ENCODE measurements at regions not wholly inside any gene's neighbourhood (a gene's known extent, or its start where the extent isn't known, plus 50 kb on each side); places are given as distances from the start of the nearest gene placed in this dataset.
"Not testable (repeated sequence)": the region's sequence is repeated elsewhere in the genome, so short reads cannot be mapped to it uniquely, and the experiment has no call there.

DNA sequence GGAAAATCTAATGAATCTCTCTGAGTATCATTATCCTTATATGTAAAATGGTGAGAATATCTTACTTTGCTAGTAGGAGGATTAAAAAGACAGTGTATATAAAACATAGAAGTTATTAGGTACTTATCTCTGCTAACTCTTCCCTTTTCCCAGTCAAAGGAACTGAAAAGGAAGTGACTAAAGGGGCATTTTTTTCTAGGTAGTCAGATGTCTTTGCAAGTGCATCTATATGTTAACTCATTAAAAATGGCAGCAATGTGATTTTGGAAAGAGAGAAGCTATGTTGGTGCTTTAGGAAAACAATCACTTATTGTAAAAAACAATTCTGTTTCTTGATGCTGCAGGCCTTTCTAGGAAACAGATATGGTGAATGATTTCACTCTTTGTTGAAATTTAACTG, 180.9 kb downstream of the SAMD5 start:
- DNase-seq (no peak), ATAC-seq (no peak)
- no peak overlapping the region for H3K4me3 Mint-ChIP-seq
- H3K4me1 Mint-ChIP-seq (ENCODE audit: low read depth): no peaks in the 10 kb centered on the region
- no peaks in the 10 kb centered on the region for H3K27me3 Mint-ChIP-seq (ENCODE audit: low read depth)
- no peaks in the 10 kb centered on the region for H3K9me3 Mint-ChIP-seq
- no peaks in the 10 kb centered on the region for H3K36me3 Mint-ChIP-seq (ENCODE audit: insufficient read depth)

DNA sequence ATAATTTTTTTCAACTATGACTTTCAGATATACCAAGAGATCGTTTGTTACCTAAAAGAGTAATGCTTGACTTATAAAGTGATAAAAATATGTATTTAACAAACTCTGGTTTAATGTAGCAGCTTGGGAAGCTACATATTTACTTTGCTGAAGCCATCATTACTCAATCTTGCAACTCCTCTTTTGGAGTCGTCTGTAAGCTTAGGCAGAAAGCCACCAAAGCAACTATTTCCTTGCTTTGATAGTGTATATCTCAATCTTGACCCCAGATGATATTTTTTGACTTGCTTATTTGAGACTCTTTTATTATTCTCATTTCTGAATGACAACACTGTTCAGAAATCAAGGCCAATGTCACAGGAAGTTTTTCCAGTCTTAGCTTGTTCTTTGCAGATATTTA, 183.0 kb downstream of the SAMD5 start:
- H3K27me3 Mint-ChIP-seq (ENCODE audit: low read depth): no peaks in the 10 kb centered on the region
- H3K4me3 Mint-ChIP-seq: no peak overlapping the region
- ATAC-seq (no peak), DNase-seq (no peak)
- H3K4me1 Mint-ChIP-seq (ENCODE audit: low read depth): no peaks in the 10 kb centered on the region
- no peaks in the 10 kb centered on the region for H3K9me3 Mint-ChIP-seq
- H3K36me3 Mint-ChIP-seq (ENCODE audit: insufficient read depth): no peaks in the 10 kb centered on the region

DNA sequence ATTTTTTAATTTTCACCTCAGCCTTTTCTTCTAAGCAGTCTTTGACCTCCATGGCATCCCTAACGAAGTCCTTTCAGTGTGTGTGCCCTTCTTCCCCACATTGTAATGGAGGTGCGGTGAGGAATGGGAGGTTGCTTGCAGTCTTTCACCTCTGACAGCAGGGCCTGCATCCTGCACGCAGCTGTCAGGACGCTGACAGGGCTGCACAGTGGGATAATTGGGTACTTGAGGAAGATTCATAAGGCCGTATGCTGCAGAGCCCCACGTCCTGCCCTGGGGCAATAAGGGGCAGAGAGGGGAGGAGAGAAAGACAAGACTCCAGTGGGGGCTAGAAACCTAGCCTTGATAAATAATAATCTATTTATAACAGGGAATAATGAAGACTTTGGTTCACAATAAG, 184.7 kb downstream of the SAMD5 start:
- Mint-ChIP-seq H3K4me3 (no peak overlapping the region), H3K27me3 (ENCODE audit: low read depth) (no peaks in the 10 kb centered on the region), H3K9me3 (no peaks in the 10 kb centered on the region), H3K36me3 (ENCODE audit: insufficient read depth) (no peaks in the 10 kb centered on the region), H3K4me1 (ENCODE audit: low read depth) (no peaks in the 10 kb centered on the region)
- DNase-seq (no peak), ATAC-seq (no peak)

DNA sequence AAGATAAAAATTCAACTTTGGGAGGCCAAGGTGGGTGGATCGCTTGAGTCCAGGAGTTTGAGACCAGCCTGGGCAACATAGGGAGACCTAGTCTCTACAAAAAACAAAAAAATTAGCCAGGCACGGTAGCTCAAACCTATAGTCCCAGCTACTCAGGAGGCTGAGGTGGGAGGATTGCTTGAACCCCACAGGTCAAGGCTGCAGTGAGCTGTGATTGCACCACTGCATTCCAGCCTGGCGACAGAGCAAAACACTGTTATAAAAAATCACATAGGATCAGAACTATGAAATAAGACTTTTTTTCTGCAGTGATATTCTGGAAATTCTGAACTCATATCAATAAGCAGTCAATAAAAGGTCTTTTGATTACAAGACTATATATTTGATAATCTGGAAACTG, 186.1 kb downstream of the SAMD5 start:
- H3K27me3 Mint-ChIP-seq (ENCODE audit: low read depth); ATAC-seq; H3K9me3 Mint-ChIP-seq; H3K4me3 Mint-ChIP-seq; H3K4me1 Mint-ChIP-seq (ENCODE audit: low read depth); H3K36me3 Mint-ChIP-seq (ENCODE audit: insufficient read depth); DNase-seq: not testable (repeated sequence)

DNA sequence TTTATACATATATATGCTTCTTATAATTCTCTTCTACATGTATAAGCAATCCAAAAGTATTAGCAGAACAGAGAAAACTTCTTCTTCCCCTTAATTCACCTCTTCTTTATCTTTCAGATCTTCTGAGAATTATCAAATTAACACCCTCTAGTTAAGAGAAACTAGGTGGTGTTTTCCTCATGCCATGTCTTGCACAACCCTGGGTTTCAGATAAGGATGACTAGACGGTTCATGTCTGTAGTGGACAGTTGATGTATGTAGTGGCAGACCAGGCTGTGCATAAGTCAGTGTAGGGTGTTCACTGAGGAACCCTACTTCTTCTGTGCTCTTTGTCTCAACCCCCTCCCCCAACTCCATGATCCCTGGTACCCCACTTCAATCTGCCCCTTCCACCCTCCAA, 187.3 kb downstream of the SAMD5 start:
- Mint-ChIP-seq H3K36me3 (ENCODE audit: insufficient read depth) (no peaks in the 10 kb centered on the region), H3K27me3 (ENCODE audit: low read depth) (no peaks in the 10 kb centered on the region), H3K4me1 (ENCODE audit: low read depth) (no peaks in the 10 kb centered on the region), H3K9me3 (no peaks in the 10 kb centered on the region), H3K4me3 (no peak overlapping the region)
- no peak for ATAC-seq
- DNase-seq: no peak

DNA sequence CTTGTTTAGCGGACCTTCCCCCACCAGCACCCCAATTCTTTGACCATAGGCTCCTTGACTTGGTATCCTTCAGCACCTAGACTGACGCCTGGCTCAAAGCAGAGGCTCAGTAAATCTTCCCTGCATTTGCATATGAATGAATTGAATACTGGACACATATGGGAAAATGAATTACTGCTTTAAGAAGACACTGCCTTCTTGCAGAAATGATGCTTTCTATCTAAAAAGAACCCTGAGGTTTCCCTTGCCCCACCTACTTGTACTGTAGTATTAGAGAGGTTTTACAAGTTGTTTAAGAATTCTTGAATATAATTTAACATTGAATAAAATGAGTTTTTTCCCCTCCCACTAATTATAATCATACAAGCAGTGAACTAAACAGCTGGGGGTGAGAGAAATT, 190.7 kb downstream of the SAMD5 start:
- no peak for ATAC-seq
- no peaks in the 10 kb centered on the region for H3K4me1 Mint-ChIP-seq (ENCODE audit: low read depth)
- H3K9me3 Mint-ChIP-seq: no peaks in the 10 kb centered on the region
- H3K4me3 Mint-ChIP-seq: no peak overlapping the region
- DNase-seq: no peak
- no peaks in the 10 kb centered on the region for H3K36me3 Mint-ChIP-seq (ENCODE audit: insufficient read depth)
- no peaks in the 10 kb centered on the region for H3K27me3 Mint-ChIP-seq (ENCODE audit: low read depth)

DNA sequence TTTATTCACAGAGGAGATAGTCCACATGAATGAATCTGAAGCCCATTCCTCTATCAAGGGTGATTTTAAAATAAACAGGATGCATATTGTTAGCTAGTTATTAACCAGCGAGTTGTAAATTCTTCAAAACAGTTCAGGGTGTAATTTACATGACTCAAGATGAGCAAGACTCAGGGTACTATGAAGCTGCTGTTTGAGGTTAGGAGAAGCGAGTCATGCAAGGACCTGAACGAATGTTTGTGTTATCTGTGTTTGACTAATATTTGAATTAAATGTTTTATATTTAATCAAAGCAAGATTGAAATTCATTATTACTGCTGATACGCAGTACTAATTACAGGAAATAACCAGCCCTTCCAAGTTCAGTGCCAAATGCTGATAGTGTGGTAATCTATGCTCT, 191.1 kb downstream of the SAMD5 start:
- ATAC-seq: no peak
- DNase-seq: no peak
- Mint-ChIP-seq H3K4me3 (no peak overlapping the region), H3K4me1 (ENCODE audit: low read depth) (no peaks in the 10 kb centered on the region), H3K9me3 (no peaks in the 10 kb centered on the region), H3K36me3 (ENCODE audit: insufficient read depth) (no peaks in the 10 kb centered on the region), H3K27me3 (ENCODE audit: low read depth) (no peaks in the 10 kb centered on the region)

DNA sequence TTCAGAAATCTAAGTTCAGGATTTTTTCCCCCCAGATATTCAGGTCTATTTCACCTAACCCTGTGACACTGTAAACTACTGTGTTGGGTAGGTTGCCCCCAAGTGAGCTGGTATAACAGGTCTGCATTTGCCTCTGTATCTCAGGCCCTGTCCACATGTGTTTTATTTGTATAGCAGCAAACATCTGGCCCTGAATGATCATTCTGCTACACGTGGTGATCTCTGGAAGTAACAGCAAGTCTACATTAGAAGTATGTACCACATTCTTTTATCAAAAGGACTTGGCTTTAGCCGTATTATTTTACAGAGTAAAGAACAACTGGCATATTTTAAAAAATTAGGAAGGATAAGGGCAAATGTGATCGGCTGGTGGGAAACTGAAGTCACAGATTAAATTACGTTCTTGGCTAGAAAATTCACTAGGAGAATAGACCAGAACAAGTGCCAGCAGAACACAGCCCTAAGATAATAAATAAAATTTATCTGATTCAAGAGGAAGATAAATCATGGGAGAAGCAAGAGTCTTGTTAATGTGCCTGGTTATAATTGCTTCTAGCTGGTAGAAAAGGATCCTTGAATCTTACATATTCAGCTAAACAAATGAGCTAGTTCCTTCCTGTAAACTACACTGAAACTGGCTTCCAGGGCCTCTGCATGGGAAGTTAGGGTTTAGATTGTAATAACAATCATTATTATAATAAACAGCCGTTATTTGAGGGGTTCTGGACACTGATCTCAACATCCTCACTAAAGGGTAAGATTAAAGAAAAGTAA, 192.1 kb downstream of the SAMD5 start:
- Mint-ChIP-seq H3K4me3 (no peak overlapping the region), H3K27me3 (ENCODE audit: low read depth) (no peaks in the 10 kb centered on the region), H3K9me3 (no peaks in the 10 kb centered on the region), H3K4me1 (ENCODE audit: low read depth) (no peaks in the 10 kb centered on the region), H3K36me3 (ENCODE audit: insufficient read depth) (no peaks in the 10 kb centered on the region)
- ATAC-seq (no peak), DNase-seq (no peak)

DNA sequence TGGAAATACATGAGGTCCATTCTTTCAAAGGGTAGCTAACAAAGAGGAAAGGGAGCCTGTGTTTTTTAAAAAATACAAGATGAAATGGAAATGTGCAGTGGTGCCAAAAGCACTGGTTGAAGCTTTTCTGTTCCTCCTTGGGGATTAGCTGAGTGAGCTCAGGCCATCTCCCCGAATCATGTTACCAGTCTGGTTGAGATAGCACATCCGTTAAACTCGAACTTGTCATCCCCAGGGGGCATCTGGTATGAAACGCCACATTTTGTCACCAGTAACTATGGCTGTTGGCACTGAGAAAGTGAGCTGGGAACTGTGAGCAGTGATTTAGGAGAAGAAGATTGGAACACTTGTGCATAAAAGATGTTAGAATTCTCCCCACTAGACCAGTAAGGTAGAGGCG, 196.2 kb downstream of the SAMD5 start:
- DNase-seq (no peak), ATAC-seq (no peak)
- Mint-ChIP-seq H3K4me3 (no peak overlapping the region), H3K4me1 (ENCODE audit: low read depth) (no peaks in the 10 kb centered on the region), H3K27me3 (ENCODE audit: low read depth) (no peaks in the 10 kb centered on the region), H3K36me3 (ENCODE audit: insufficient read depth) (no peaks in the 10 kb centered on the region), H3K9me3 (no peaks in the 10 kb centered on the region)

DNA sequence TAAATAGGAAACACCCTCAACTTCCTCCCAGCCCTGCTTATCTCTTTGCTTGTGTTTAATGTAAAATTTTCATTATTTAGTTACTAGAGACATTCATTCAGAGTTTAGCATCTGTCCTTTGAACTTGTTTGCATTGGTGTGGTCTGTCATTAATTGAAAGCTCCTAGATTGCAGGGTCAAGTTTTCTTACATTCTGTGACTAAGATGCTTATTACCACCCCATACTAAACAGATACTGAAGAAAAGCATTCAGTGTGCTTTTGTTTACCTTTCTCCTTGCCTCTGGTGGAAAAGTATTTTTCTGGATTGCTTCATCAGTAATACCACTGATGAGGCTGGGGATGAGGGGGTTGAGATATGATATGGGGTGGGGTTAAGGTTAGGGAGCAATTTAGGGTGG, 199.0 kb downstream of the SAMD5 start:
- H3K9me3 Mint-ChIP-seq: no peaks in the 10 kb centered on the region
- no peaks in the 10 kb centered on the region for H3K36me3 Mint-ChIP-seq (ENCODE audit: insufficient read depth)
- no peak overlapping the region for H3K4me3 Mint-ChIP-seq
- DNase-seq (no peak), ATAC-seq (no peak)
- no peaks in the 10 kb centered on the region for H3K4me1 Mint-ChIP-seq (ENCODE audit: low read depth)
- no peaks in the 10 kb centered on the region for H3K27me3 Mint-ChIP-seq (ENCODE audit: low read depth)

DNA sequence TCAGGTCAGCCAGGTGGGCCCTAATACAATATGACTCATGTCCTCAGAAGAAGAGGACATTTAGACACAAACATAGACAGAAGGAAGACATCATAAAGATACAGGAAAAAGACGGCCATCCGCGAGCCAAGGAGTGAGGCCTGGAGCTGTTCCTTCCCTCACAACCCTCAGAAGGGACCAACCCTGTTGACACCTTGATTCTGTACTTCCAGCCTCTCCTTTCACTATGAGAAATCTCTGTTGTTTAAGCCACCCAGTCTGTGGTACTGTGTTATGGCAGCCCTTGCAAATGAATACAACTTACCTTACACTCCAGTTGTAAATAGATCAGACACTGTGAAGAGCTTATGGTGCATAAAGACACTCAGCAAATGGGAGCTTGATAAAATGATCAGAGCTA, 199.7 kb downstream of the SAMD5 start:
- Mint-ChIP-seq H3K36me3 (ENCODE audit: insufficient read depth) (no peaks in the 10 kb centered on the region), H3K4me3 (no peak overlapping the region), H3K27me3 (ENCODE audit: low read depth) (no peaks in the 10 kb centered on the region), H3K4me1 (ENCODE audit: low read depth) (no peaks in the 10 kb centered on the region), H3K9me3 (no peaks in the 10 kb centered on the region)
- ATAC-seq (no peak), DNase-seq (no peak)

DNA sequence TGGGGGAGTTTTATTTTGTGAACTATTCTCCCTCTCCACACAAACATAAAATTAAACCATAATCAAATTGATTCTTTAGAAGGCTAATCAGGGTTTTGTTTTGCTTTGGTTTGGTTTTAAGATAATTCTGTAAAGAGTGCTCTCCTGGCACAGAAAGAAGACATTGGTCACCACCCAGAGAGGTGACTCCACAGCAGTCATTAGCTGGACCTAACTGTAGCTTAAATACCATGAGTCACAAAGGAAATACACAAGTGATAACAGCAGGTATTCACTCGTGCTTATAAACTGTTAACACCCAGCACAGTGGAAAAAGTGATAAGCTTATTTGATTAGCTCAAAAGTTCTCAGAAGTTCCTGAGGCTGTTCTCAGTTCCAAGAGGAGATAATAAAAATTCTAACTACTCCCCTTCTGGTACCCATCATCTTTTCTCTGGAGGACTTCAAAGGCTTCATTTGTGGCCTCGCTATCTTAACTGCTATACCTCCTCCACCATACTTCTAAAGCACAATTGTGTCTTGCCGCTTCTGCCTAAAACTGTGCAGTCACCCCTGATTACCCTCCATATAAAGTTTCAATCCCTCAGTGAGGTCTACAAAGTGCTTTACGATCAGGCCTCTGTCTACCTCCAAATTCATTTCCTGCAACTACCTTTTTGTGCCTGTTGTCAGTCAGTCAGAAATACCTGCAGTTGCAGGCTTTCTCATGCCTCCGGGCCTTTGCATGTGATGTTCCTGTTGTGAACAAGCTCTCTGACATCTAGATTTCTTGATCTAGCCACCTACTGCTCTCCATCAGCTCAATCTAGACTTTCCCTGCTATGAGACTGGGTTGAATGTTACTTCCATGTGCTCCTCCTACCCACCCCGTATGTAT, 201.1 kb downstream of the SAMD5 start:
- Mint-ChIP-seq H3K4me3 (no peak overlapping the region), H3K4me1 (ENCODE audit: low read depth) (no peaks in the 10 kb centered on the region), H3K27me3 (ENCODE audit: low read depth) (no peaks in the 10 kb centered on the region), H3K36me3 (ENCODE audit: insufficient read depth) (no peaks in the 10 kb centered on the region), H3K9me3 (no peaks in the 10 kb centered on the region)
- no peak for DNase-seq
- ATAC-seq: no peak

DNA sequence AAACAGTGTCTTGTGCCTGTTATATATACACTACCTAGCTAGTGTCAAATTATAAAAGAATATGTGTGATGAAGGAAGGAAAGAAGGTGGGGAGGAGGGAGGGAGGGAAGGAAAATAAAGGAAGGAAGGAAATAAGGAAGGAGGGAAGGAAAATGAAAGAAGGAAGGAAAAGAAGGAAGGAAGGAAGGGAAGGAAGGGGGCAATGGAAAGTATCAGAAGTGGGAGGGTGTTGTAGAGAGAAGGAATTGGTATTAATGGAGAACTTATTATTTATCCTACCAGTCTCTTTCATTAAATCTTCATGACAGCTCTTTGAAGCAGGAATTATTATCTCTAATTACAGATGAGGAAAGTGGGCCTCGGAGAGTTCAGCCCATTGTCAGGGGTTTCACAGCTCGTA, 202.4 kb downstream of the SAMD5 start:
- Mint-ChIP-seq H3K9me3 (no peaks in the 10 kb centered on the region), H3K36me3 (ENCODE audit: insufficient read depth) (no peaks in the 10 kb centered on the region), H3K4me3 (no peak overlapping the region), H3K27me3 (ENCODE audit: low read depth) (no peaks in the 10 kb centered on the region), H3K4me1 (ENCODE audit: low read depth) (no peaks in the 10 kb centered on the region)
- ATAC-seq: no peak
- no peak for DNase-seq

DNA sequence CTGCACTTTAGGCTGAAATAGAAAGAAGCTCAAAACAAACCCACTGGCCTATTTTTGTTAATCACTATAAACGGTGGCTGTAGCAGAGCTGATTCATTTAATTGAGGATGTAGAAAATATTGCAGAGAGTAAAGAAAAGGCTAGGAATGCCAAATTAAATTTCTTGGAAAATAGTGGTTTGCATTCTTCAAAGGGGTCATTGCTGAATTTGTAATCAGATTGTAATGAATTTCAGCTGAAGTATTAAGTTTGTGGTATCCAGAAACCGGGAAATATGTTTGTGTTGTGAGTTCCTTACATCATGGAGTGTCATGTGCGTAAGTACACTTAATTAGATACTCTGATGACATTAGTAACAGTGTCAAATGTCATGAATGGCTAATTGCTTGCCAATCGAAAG, 203.0 kb downstream of the SAMD5 start:
- no peak overlapping the region for H3K4me3 Mint-ChIP-seq
- H3K9me3 Mint-ChIP-seq: no peaks in the 10 kb centered on the region
- H3K27me3 Mint-ChIP-seq (ENCODE audit: low read depth): no peaks in the 10 kb centered on the region
- DNase-seq (no peak), ATAC-seq (no peak)
- no peaks in the 10 kb centered on the region for H3K4me1 Mint-ChIP-seq (ENCODE audit: low read depth)
- no peaks in the 10 kb centered on the region for H3K36me3 Mint-ChIP-seq (ENCODE audit: insufficient read depth)

DNA sequence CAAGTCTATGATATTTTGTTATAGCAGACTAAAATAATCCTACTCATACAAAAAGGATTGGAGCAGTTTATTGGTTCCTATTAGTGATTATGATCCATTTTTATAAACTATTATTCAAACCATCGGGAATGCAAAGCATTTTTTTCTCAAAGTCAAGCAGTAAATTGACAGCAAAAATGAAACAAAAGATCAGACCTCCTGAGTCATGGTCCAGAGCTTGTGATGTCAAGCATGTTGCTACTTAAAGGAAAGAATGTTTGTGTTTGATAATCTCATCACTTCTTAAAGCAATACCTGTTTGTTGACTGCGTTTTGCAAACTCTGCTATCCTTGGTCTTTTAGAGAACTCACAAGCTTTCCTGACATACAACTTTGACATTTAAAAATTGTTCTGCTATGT, 204.4 kb downstream of the SAMD5 start:
- DNase-seq (no peak), ATAC-seq (no peak)
- Mint-ChIP-seq H3K36me3 (ENCODE audit: insufficient read depth) (no peaks in the 10 kb centered on the region), H3K4me3 (no peak overlapping the region), H3K27me3 (ENCODE audit: low read depth) (no peaks in the 10 kb centered on the region), H3K4me1 (ENCODE audit: low read depth) (no peaks in the 10 kb centered on the region), H3K9me3 (no peaks in the 10 kb centered on the region)

All from activated T-cell treated with anti-CD3 and anti-CD28 coated beads, Interleukin-2, amount 50 U/mL, for 4 hours (primary cell).